M059J (cell line): ENCODE measurements at regions not wholly inside any gene's neighbourhood (a gene's known extent, or its start where the extent isn't known, plus 50 kb on each side); places are given as distances from the start of the nearest gene placed in this dataset.
"Not testable (repeated sequence)": the region's sequence is repeated elsewhere in the genome, so short reads cannot be mapped to it uniquely, and the experiment has no call there.

Experiments used
- DNase-seq: peaks from one replicate; pipeline ENCODE4 v3.0.0-alpha.2; 2012; ENCODE audit warnings: low read depth

DNA sequence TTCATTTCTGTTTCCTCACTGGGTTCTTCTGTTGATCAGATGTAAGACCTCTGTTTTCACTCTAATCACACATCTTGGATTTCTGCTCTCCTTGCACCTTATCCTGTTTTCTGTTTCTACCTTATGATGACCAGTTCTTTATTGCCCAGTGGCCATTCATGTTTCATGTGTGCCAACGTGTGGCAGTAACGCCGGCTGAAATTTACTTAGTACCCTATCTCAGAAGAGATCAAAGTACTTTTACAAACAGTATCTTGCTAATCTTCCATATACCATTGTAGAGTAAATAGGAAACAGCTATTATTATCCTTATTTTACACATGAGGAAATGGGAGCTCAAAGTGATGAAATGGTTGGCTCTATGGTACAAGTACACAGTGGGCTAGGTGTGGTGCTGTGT lies 74.0 kb downstream of the GATA3 start:
- DNase-seq, result no peak

GRCh38 chr10:8129438-8129837 lies 75.0 kb downstream of the GATA3 start:
- DNase-seq, result no peak

DNA sequence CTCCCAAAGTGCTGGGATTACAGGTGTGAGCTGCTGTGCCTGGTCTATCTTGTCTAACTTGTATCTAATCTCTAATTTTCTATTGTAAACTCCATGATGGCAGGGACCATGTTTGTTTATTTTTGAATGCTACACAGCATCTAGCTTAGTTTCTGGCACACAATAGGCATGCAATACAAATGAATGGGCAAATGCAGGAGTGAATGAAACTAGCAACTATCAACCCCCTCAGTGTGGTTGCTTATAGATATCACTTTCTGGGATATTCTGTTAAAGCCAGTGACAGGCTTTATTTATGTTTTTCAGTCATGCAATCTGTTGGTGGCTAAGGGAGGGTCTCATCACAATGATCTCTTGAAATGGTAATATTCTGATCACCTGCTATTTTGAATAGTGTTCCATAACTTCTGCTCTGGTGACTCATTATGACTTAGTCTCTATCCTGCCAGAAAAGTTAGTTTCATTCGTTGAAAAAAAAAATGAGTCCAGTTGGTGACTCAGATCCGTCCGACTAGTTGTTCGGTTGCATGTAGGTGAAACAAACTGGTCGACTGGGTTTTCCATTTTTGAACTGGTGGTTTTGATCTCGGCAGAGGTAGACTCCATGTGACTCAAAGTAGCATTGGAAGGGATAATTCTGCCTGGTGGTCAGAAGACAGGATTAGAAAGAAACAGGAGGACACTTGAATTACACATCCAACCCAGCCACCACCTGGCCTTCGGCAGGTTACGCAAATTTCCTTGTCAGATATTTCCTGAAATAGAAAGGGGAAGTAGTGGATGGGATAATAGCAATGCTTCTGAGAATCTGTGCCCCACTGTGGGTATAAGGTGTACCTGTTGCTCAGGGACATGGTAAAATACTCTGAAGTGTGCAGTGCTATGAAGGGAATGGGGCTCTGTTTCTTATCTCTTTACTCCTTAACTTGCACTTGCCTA lies 76.8 kb downstream of the GATA3 start:
- peak; percentile 88 for DNase-seq

- DNase-seq, result peak; percentile 64
Observed at GRCh38 chr10:8133146-8133545, 78.7 kb downstream of the GATA3 start.

DNA sequence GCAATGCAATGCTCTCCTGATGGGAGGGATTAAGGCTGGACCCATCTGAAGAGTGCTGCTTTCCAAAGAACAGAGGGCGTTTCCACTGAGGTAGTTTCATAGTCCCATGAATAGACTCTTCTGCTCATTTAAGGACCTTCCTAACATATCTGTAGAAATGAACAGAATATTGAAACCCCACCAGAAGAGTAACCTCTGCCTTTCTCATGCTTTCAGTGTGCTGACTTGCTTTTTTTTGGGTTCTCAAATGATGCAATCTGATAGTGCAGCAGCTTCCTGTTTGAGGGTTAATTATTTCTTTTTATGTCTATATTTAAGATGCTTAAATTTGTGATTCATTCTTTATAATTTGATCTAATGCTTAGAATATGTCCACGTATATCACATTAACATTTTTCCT lies 82.2 kb downstream of the GATA3 start:
- no peak for DNase-seq

GRCh38 chr10:8137272-8137681 lies 82.8 kb downstream of the GATA3 start:
- no peak for DNase-seq

- no peak for DNase-seq
Observed at GRCh38 chr10:8137726-8138125, 83.2 kb downstream of the GATA3 start.

DNA sequence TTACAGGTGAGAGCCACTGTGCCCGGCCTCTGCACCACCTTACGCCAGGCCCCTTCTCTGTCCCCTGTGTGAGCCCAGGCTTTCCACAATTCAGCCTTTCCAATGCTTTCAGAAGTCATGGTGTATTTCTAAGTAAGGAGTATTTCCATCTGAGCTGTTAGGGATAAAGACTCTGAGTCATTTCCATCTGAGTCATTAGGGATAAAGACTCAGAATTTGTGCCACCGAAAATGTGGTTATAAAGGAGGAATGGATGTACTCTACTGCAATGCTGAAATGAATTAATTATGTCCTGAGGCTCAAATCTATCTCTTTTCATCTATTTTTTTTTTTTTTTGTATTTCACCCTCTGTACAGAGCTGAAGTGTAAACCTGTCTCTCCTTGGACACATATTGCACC lies 84.0 kb downstream of the GATA3 start:
- peak; percentile 87 for DNase-seq

DNA sequence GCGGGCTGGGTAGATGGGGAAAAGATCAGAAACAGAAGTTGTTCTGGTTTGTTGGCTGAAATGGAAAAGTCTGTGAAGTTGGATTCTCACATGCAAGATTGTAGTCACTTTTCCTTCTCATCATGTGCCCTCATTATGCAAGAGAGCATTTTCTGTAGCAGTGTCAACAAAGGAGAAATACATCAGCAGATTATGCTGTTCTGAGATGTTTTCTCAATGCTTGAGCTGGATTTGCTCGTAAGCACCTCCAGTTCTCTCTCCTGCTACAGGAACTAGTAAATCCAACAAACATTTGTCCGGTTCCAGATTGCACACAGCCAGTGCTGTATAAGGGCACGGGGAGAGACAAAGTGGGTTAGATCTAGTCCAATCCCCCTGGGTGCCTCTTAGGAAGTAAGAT lies 90.0 kb downstream of the GATA3 start:
- no peak for DNase-seq

GRCh38 chr10:8146650-8147049 lies 92.2 kb downstream of the GATA3 start:
- peak; percentile 88 for DNase-seq

GRCh38 chr10:8149991-8150390 lies 95.5 kb downstream of the GATA3 start:
- DNase-seq, result no peak

- DNase-seq, result peak; percentile 45
Observed at GRCh38 chr10:8150401-8150905, 96.0 kb downstream of the GATA3 start.

DNA sequence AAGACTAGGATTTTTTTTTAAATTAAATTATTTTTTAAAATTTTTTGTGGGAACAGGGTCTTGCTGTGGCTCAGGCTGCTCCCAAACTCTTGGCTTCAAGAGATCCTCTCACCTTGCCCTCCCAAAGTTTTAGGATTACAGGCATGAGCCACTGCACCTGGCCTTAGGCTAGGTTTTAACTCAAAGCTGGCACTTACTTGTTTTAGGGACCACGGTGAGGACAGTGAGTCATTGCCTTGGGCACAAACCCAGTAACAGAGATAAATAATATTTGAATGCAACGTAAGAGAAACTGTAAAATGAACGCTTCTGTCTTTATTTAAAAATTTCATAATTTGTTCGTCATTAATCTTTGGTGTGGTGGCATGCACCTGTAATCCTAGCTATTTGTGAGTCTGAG lies 96.6 kb downstream of the GATA3 start:
- peak; percentile 51 for DNase-seq

DNA sequence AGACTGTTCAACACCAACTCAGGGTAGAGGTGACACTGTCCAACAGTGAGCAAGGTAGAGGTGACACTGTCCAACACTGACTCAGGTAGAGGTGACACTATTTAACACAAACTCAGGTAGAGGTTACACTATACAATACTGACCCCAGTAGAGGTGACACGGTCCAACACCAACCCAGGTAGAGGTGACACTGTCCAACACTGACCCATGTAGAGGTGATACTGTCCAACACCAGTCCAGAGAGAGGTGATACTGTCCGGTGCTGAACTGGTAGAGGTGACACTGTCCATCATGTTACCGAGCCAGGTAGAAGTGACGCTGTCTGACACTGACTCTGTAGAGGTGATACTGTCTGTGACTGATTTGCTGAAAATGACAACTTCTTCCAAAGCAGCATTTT lies 102.4 kb downstream of the GATA3 start:
- no peak for DNase-seq

- peak; percentile 57 for DNase-seq
Observed at GRCh38 chr10:8158193-8159071, 103.9 kb downstream of the GATA3 start.

- DNase-seq, result peak; percentile 86
Observed at GRCh38 chr10:8159341-8160165, 105.1 kb downstream of the GATA3 start.

DNA sequence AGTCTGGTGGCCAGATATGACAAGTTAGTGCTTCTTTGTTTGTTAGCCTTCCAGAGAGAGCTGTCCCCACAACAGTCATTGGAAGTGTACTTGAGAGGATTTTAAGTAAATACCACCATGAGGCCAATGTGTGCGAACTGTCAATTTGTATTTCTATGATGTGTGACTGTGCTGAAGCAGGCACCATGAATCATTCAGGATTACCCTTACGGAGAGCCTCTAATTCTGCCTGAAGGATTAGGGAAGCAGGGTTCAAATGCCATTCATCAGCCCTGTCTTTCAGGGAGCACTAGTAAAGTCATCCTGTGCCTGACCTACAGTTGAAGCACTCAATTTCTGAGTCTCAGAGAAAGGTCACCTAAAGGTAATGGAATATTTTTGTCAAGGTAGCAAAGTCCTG lies 109.3 kb downstream of the GATA3 start:
- DNase-seq, result peak; percentile 51

DNA sequence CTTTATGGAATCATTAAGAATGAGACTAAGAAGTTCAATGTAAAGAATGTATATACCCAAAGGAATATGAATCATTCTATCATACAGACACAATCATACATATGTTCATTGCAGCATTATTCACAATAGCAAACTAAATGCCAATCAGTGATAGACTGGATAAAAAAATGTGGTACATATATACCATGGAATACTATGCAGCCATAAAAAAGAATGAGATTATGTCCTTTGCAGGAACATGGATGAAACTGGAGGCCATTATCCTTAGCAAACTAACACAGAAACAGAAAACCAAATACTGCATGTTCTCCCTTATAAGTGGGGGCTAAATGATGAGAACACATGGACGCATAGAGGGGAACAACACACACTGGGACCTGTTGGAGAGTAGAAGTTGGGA lies 110.2 kb downstream of the GATA3 start:
- DNase-seq, result not testable (repeated sequence)

DNA sequence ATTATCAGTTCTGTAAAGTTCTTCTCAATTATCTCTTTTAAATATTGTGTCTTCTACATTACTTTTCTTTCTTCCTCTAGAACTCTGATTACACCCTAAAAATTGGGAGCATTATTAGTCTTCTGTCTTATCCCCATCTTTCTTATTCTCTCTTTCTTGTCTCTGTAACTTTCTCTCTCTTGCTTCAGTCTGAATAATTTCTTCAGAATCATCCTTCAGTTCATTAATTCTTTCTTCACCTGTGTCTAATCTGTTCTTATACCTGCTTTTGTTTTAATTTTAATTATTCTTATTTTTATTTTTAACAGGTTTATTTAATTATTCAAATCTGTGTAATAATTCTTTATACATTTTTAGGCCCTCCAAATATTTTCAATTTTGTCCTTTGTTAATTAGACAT lies 114.3 kb downstream of the GATA3 start:
- DNase-seq, result no peak

- no peak for DNase-seq
Observed at GRCh38 chr10:8171008-8171407, 116.5 kb downstream of the GATA3 start.

GRCh38 chr10:8172604-8173003 lies 118.1 kb downstream of the GATA3 start:
- DNase-seq, result no peak
